ENCODE measurements at regions not wholly inside any gene's neighbourhood (a gene's known extent, or its start where the extent isn't known, plus 50 kb on each side); places are given as distances from the start of the nearest gene placed in this dataset.

- TF ChIP-seq CTCF (conservative IDR thresholded peaks at IDR 0.05; ENCODE audit: low read depth in 2 of 2), result no peak
- no peak for TF ChIP-seq EZH2 (IDR thresholded peaks at IDR 0.05; ENCODE audit: low read depth, unreplicated experiment)
- TF ChIP-seq POLR2AphosphoS5 (IDR thresholded peaks at IDR 0.05; ENCODE audit: low read depth), result no peak
- no peak for TF ChIP-seq STAT1 (IDR thresholded peaks at IDR 0.05; ENCODE audit: unreplicated experiment)
- TF ChIP-seq ZNF114 (CRISPR knock-in tag; IDR thresholded peaks at IDR 0.05), result no peak
- TF ChIP-seq, protein P1, sequence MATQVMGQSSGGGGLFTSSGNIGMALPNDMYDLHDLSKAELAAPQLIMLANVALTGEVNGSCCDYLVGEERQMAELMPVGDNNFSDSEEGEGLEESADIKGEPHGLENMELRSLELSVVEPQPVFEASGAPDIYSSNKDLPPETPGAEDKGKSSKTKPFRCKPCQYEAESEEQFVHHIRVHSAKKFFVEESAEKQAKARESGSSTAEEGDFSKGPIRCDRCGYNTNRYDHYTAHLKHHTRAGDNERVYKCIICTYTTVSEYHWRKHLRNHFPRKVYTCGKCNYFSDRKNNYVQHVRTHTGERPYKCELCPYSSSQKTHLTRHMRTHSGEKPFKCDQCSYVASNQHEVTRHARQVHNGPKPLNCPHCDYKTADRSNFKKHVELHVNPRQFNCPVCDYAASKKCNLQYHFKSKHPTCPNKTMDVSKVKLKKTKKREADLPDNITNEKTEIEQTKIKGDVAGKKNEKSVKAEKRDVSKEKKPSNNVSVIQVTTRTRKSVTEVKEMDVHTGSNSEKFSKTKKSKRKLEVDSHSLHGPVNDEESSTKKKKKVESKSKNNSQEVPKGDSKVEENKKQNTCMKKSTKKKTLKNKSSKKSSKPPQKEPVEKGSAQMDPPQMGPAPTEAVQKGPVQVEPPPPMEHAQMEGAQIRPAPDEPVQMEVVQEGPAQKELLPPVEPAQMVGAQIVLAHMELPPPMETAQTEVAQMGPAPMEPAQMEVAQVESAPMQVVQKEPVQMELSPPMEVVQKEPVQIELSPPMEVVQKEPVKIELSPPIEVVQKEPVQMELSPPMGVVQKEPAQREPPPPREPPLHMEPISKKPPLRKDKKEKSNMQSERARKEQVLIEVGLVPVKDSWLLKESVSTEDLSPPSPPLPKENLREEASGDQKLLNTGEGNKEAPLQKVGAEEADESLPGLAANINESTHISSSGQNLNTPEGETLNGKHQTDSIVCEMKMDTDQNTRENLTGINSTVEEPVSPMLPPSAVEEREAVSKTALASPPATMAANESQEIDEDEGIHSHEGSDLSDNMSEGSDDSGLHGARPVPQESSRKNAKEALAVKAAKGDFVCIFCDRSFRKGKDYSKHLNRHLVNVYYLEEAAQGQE (IDR thresholded peaks at IDR 0.05; ENCODE audit: unreplicated experiment), result no peak
- TF ChIP-seq EZH2phosphoT487 (IDR thresholded peaks at IDR 0.05; ENCODE audit: unreplicated experiment), result no peak
- TF ChIP-seq, protein P2, sequence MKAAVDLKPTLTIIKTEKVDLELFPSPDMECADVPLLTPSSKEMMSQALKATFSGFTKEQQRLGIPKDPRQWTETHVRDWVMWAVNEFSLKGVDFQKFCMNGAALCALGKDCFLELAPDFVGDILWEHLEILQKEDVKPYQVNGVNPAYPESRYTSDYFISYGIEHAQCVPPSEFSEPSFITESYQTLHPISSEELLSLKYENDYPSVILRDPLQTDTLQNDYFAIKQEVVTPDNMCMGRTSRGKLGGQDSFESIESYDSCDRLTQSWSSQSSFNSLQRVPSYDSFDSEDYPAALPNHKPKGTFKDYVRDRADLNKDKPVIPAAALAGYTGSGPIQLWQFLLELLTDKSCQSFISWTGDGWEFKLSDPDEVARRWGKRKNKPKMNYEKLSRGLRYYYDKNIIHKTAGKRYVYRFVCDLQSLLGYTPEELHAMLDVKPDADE (IDR thresholded peaks at IDR 0.05), result no peak
- no peak for TF ChIP-seq CREB1 (CRISPR knock-in tag; IDR thresholded peaks at IDR 0.05; ENCODE audit: low read depth)
- no peak for TF ChIP-seq ZNF331 (CRISPR knock-in tag; IDR thresholded peaks at IDR 0.05; ENCODE audit: low read depth)
- TF ChIP-seq JUNB (IDR thresholded peaks at IDR 0.05; ENCODE audit: unreplicated experiment), result no peak
- TF ChIP-seq NANOG (IDR thresholded peaks at IDR 0.05; ENCODE audit: borderline replicate concordance), result no peak
- TF ChIP-seq, protein P3, sequence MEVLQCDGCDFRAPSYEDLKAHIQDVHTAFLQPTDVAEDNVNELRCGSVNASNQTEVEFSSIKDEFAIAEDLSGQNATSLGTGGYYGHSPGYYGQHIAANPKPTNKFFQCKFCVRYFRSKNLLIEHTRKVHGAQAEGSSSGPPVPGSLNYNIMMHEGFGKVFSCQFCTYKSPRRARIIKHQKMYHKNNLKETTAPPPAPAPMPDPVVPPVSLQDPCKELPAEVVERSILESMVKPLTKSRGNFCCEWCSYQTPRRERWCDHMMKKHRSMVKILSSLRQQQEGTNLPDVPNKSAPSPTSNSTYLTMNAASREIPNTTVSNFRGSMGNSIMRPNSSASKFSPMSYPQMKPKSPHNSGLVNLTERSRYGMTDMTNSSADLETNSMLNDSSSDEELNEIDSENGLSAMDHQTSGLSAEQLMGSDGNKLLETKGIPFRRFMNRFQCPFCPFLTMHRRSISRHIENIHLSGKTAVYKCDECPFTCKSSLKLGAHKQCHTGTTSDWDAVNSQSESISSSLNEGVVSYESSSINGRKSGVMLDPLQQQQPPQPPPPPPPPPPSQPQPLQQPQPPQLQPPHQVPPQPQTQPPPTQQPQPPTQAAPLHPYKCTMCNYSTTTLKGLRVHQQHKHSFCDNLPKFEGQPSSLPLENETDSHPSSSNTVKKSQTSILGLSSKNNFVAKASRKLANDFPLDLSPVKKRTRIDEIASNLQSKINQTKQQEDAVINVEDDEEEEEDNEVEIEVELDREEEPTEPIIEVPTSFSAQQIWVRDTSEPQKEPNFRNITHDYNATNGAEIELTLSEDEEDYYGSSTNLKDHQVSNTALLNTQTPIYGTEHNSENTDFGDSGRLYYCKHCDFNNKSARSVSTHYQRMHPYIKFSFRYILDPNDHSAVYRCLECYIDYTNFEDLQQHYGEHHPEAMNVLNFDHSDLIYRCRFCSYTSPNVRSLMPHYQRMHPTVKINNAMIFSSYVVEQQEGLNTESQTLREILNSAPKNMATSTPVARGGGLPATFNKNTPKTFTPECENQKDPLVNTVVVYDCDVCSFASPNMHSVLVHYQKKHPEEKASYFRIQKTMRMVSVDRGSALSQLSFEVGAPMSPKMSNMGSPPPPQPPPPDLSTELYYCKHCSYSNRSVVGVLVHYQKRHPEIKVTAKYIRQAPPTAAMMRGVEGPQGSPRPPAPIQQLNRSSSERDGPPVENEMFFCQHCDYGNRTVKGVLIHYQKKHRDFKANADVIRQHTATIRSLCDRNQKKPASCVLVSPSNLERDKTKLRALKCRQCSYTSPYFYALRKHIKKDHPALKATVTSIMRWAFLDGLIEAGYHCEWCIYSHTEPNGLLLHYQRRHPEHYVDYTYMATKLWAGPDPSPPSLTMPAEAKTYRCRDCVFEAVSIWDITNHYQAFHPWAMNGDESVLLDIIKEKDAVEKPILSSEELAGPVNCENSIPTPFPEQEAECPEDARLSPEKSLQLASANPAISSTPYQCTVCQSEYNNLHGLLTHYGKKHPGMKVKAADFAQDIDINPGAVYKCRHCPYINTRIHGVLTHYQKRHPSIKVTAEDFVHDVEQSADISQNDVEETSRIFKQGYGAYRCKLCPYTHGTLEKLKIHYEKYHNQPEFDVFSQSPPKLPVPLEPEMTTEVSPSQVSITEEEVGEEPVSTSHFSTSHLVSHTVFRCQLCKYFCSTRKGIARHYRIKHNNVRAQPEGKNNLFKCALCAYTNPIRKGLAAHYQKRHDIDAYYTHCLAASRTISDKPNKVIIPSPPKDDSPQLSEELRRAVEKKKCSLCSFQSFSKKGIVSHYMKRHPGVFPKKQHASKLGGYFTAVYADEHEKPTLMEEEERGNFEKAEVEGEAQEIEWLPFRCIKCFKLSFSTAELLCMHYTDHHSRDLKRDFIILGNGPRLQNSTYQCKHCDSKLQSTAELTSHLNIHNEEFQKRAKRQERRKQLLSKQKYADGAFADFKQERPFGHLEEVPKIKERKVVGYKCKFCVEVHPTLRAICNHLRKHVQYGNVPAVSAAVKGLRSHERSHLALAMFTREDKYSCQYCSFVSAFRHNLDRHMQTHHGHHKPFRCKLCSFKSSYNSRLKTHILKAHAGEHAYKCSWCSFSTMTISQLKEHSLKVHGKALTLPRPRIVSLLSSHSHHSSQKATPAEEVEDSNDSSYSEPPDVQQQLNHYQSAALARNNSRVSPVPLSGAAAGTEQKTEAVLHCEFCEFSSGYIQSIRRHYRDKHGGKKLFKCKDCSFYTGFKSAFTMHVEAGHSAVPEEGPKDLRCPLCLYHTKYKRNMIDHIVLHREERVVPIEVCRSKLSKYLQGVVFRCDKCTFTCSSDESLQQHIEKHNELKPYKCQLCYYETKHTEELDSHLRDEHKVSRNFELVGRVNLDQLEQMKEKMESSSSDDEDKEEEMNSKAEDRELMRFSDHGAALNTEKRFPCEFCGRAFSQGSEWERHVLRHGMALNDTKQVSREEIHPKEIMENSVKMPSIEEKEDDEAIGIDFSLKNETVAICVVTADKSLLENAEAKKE (CRISPR knock-in tag; IDR thresholded peaks at IDR 0.05), result no peak
These were observed 671.9 kb downstream of the BRINP3 start for GRCh38 chr1:189805735-189806134.

Measured in GM23338 (cell line).